GM12892 (cell line): ENCODE measurements at regions not wholly inside any gene's neighbourhood (a gene's known extent, or its start where the extent isn't known, plus 50 kb on each side); places are given as distances from the start of the nearest gene placed in this dataset.

ENCODE experiments used
- POLR2A ChIP-seq: IDR thresholded peaks from 2 replicates; pipeline ENCODE4 v1.6.1; 2011; ENCODE audit warnings: low read depth, low read length, control low read depth
- POLR2AphosphoS5 ChIP-seq: IDR thresholded peaks from 2 replicates; pipeline ENCODE4 v1.6.1; 2011; ENCODE audit warnings: low read depth, low read length, control low read depth
- TAF1 ChIP-seq: IDR thresholded peaks from 2 replicates; pipeline ENCODE4 v1.6.1; 2011; ENCODE audit warnings: low read depth, mild to moderate bottlenecking, control low read depth, low read length, borderline replicate concordance

GRCh38 chr12:40172879-40173278, 51.9 kb upstream of the LRRK2 start:
- no peak for TF ChIP-seq POLR2A
- no peak for TF ChIP-seq POLR2AphosphoS5
- TF ChIP-seq TAF1: no peak
